NCI-H446 treated with DMSO at 0.1 percent for 48 hours (cell line): ENCODE measurements at regions not wholly inside any gene's neighbourhood (a gene's known extent, or its start where the extent isn't known, plus 50 kb on each side); places are given as distances from the start of the nearest gene placed in this dataset.

Experiments
- DNase-seq: peaks from one replicate; lab custom pipeline; 2025; lab: John Stamatoyannopoulos, UW

DNA sequence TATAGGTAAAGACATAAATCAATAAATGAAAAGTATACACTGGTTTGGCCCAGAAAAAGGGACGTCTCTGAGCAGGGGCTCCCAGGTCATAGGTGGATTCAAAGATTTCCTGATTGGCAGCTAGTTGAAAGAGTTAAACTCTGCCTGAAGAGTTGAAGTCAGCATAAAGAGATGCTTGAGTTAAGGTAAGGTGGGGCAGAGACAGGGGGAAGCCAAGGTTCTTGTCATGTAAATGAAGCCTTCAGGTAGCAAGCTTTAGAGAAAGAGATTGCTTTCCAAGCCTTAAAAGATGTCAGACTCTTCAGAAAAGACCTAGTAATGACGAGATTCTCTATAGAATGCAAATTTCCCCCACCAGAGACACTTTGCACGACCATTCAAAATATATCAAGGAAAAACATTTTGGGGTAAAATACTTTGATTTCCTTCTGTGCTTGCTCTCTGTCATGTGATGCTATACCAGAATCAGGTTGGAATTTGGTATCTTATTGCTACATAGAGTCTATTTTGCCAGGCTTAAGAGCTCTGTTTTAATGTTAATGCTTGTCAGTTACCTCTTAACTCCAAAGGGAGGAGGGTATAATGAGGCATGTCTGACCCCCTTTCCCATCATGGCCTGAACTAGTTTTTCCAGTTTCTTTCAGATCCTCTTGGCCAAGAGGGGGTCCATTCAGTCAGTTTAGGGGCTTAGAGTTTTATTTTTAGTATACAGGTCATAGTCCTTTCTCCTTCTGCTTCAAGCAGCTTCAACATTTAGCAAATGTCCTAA lies 429.6 kb downstream of the ADRA2A start:
- DNase-seq: no peak

DNA sequence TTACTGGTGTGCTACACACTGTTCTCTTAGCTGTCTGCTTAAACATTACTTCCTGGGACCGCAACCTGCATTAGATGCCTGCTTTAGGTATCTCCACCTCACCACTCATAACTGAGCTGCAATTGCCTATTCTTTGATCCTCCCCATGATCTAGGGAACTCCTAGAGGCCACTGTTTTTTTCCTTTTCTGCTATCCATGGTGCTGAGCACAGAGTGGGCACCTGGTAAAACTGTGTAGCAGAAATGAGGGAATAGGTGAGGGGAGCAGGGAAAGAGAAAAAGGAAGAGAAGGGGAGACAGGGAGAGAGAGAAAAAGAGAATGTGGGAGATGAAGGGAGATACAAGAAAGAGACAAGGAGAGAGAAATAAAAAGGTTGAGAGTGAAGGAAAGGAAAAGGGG lies 434.9 kb downstream of the ADRA2A start:
- no peak for DNase-seq

DNA sequence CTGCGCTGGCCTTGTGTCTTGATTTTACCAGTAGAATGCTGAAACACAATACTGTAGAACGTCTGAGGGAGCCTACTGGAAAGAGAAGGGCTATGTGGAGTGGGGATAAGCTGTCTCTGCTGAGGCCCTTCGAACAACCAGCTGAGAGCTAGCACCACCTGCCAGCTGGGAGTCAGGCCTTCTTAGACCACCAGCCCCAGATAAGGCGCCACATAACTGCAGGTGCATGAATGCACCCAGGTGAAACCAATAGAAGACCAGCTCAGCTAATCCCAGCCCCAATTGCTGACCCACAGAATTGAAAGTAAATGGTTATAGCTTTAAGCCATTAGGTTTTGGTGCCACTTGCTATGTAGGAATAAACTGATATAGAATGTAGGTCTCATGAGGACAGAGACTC lies 438.4 kb downstream of the ADRA2A start:
- no peak for DNase-seq

DNA sequence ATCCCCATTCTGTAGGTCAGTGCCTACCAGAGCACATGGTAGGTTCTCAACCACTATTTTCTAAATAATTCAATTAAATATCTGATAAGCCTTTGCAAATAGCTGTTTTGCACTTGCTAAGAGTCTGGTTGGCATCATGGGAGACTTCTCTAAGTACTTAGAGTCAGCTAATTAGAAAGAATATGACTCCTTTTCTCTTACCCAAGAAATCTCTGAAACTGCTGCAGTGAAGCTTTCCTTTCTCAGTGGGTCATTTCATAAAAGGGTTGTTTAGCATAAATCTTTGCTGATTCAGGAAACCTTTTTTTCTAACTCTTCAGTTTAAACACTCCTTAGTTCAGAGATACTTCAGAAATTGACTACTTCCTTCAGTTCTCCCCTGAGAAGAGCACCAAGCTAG lies 438.9 kb downstream of the ADRA2A start:
- no peak for DNase-seq

DNA sequence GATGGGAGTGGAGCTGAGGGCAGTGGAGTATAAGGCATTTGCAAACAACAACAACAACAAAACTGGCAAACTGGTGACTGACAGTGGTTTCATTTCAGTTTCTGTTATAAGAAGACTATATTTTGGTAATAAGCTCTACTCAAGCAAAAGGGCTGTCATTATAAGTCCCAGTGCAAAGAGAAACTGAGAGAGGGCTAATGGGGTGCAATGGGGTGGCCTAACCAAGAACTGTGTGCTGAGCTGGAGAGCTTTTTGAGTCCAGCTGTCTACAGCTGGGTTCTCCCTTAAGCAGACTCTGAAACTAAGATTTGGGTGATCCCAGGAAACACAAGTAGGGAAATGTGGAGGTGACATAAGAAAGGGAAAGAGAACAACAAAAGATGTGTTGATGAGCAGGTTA lies 439.3 kb downstream of the ADRA2A start:
- no peak for DNase-seq

DNA sequence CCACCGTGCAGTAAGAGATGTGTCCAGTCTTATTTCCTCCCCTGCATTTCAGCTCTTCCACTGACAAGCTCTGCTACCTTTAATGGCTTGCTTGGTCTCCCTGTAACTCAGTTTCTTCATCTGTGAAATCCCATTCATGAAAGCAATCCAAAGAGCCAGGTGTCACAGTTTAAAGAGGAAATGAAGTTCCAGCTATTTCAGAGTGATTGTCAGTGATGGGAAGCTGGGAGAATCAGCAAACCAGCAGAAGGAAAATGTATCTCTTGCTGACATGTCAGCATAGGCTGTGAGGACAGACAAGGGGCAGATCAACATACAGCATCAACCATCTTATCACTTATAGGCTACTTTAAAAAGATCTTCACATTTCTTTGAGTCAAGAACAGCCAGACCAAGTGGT lies 445.3 kb downstream of the ADRA2A start:
- DNase-seq: no peak

DNA sequence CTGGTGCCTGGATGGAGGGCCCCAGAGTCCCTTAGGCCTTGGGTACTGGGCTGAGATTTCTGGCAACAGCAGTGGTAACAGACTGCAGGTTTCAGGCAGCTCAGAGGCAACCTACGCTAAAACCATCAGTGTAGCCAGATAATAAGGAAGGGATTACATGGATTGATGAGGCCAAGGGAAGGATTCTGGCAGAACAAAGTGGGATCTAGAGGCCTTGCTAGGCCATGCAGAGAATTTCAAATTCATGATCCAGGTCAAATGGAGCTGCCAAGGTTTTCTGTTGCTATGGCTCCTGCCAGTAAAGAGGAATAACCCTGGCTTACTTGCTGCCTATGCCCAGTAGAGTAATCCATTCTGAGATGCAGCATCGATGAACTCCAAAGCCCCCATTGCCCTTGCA lies 445.7 kb downstream of the ADRA2A start:
- peak; percentile 80 for DNase-seq

DNA sequence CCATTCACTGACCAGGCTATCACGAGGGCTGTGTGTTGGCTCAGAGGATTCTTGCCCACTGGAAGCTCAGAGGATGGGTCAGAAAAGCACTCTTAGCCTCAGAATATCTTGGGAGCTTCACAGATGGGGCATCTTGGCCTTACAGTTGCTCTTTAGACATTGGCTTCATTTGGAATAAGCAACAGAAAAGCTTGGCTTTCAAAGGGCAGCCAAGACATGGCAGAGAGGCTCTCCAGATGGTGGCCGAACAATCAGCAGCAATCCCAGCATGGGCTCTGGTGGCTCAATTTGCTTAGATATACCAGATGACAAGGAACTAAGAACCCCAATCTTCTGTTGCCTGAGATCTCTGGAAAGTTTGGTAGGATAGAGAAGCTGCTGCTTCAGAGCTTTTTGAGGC lies 446.2 kb downstream of the ADRA2A start:
- no peak for DNase-seq

DNA sequence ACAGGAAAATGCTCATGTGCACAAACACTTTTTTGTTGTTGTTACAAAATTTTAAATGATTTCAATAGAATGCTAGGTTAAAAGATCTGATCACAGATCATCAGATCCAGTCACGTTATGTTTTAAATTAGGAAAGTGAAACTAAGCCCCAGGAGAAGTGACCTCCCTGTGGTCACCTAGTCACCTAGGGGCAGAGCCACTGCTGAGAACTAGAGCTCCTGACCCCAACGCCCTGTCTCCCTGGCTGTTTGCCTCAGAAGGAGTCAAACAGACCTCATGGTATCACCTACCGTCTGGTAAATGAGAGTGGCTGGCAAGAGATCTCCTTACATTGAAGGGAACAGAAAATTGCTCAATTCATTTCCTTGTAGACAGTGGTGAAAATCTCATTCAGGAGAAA lies 447.3 kb downstream of the ADRA2A start:
- no peak for DNase-seq

DNA sequence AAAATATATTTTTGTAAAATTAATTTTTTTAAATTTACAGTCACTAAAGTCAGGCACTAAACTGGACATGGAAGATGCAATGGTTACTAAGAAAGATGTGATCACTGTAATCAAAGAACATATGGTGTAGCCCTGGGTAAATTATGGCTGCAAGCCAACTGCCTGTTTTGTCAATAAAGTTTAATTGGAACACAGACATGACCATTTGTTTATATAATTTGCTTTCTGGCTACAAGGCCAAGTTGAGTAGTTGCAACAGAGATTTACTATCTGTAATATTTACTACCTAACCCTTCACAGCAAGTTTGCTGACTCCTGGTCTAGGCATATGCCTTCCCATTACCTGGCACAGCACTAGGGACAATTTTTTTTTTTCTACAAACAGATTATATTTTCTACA lies 448.9 kb downstream of the ADRA2A start:
- DNase-seq: peak; percentile 67

DNA sequence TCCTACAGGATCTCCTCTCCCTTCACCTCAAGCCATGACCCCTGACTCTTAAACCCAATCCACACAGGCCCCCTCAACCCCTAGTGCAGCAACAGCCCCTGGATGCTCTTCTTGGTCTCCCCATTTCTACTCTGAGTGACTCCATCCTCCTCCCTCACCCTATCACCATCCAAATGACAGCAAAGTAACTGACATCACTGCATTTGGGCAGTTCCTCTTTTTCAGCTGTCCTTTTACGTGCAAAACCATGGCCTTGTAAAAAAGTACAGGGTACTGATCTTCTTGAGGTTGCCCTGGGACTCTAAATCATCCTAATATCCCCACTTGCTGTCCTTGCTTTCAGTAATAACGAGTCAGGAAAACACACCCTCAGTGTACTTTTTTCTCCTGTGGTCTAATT lies 454.9 kb downstream of the ADRA2A start:
- no peak for DNase-seq

DNA sequence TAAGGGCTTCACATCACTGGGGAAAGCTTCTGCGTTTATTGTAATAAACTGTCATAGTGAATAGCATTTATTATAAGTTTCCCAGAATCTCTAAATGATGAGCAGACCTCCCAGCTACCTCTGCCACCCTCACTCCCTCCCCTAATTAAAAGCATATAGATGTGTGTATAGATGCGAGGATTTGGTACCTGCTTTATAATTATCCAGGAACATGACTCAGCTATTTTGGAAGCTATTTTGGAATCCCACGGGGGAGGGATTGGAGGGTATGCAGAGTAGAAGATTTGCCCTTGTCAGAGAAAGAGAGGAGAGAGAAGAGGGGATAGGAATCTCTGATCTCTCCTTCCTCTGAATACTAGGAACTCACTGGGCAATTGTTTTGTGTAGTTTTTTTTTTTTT lies 455.3 kb downstream of the ADRA2A start:
- no peak for DNase-seq

DNA sequence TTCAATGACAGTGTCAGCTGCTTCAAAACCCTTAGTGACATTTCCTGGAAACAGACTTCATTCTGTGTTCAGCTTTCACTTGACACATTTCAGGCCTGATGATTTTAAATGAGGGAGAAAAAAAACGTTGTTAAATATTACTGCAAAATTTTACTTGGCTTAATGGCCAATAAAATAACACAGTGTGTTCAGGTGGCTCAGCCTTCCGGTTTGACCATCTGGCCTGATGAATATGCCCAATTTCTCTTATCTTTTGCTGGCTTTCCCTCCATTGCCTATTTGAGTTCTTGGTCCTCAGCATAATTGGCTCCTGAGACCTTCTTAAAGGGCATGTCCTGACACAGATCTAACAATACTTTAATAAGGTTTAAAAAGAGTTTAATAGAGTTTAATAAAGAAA lies 462.4 kb downstream of the ADRA2A start:
- no peak for DNase-seq

DNA sequence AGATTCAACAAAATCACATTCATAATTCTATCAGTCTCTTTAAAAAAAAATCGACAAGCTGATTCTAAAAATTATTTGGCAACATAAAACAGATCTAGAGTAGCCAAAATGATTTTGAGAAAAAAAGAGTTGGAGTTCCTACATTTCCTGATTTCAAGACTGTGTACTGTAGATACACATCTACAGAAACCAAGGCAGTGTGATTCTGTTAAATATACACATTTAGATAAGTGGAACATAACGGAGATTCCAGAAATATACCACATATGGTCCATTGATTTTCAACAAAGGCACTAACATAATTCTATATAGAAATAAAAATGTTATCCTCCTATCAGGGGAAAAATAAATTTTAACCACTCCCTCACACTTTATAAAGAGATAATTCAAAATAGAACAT lies 467.0 kb downstream of the ADRA2A start:
- no peak for DNase-seq

DNA sequence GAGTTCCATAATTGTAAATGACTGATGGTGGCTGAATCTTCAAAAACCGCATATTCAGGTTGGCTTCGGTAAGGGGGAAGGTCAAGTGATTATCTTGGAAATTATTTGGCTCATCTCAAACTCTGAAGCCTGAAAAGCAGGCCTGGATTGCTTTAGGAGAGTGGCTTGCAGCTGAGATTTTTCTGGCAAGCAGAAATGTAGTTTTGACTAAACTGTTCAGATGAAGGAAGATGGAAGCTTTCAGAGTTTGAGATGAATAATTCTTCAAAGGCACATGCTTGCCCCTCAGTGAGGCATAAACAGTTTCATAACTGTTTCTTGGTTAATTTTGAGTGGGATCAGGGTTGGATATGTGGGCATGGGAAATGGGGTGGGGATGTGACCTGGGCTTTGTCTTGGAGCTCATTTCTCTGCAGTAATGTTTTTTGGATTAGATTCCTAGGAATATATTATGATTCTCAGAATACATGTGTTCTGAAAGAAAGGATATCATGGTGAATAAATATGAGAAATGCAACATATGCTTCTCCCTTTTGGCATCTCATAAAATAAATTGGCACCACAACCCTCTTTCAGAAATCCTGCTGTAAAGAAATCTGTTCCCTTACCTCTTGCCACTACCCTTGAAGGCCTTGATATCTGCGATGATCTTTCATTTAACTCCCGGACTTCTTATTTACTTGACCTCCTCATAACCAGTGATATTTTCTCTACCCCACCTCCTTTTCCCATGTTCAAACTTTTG lies 469.2 kb downstream of the ADRA2A start:
- peak; percentile 34 for DNase-seq

DNA sequence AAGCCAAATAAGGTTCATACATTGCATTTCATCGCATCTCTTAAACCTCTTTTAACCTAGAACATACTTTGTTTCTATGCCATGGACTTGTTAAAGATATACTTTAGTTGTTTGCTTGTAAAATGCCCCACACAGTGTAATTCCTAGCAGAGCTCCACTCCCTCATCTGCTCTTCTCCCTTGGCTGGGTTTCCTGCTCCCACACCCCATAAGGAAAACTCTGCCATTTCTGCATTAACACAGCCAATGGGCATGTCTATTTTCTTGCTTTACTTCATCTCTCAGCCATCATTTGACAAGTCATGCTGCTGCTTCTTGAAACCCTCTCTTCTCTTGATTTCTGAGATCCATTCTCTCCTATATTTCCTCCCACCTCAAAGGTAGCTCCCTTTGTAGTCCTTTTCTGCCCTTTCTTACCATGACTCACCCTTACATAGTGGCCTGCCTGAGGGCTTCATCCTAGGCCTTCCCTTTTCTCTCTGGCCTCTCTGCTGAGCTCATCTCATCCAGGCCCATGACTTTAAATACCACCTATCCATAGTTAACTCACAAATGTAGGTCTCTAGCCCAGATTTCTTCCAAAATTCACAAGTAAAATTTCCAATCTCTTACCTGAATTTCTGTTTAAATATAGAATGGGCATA lies 471.4 kb downstream of the ADRA2A start:
- DNase-seq: no peak

DNA sequence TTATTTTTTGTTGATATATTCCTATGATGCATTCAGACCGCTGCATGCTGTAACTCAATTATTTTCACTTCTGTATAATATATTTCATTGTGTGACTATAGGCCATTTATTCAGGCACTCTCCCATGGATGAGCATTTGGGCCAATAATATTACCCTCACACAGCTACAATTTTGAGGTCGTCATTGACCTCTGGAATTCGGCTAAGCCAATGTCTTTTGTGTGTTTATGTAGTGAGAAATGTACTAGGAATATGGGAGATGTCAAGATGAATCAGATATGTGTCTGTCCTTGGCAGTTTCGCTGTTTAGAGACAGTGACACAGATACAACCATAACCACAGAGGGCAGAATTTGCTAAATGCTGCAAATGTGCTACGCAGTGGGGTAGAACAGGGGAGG lies 474.2 kb downstream of the ADRA2A start:
- no peak for DNase-seq

DNA sequence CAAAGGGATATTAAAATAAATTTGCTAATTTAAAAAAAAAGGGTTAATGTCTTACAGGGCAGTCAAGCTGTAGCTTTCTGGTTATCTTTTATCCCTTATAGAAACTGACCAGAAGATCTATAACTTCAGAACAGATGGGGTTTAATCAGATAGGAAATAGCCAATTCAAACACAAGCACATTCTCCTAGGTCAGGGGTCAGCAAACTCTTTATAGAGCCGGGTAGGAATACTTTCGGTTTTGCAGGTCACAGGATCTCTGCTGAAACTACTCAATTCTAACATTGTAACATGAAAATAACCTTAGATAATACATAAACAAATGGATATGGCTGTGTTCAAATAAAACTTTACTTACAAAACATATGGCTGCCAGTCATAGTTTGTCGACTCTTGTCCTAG lies 479.8 kb downstream of the ADRA2A start:
- no peak for DNase-seq

DNA sequence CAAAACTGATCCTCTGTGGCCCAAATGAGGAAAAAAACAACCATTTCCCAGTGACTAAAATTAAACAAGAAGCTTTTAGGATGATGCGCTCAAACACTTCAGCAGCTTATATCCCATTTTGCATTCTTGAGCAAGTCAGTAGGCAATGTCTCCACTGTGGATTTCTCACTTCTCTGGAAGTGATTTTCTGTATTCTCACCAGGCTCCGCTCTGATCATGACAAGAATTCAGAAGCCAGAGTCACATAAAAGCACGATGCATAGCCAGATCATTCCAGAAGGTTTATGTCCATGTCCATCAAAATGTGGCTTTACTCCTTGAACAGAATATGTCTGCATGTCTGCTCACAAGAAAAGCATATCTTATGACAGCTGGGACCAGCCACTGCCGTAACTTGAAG lies 481.4 kb downstream of the ADRA2A start:
- no peak for DNase-seq

DNA sequence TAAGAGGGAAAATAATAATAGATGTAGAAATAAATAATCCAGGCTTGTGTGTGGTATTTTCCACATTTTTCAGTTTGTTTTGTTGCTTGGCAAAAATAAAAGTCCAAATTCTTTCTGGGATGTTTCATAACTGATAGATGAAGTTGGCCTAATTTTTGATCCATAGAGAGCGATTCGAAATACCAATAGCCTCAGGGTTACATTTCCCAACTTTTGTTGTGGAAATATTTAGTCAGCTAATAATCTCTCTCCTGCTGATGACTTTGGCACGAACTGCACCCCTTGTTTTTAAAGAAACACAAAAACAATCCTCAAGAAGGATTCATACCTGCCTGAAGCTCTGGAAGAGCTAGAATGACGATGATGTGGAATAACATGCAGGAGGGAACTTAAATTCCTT lies 483.2 kb downstream of the ADRA2A start:
- no peak for DNase-seq

DNA sequence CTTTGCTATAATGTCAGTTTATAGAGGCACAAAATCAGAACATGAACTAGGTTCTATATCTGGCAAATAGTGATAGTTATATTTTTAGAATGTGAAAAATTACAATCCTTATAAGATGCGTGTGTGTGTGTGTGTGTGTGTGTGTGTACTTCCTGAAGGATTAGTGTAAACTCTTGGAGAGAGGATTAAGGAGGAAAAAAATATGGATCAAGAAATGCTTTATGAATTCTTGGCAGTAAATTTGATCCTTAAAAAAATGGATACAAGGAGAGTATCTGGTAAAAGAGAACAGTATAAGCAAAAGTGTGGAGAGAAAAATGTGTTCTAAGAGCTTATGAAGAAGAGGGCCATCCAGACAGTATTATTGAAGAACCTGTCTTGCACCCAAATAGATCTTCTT lies 484.3 kb downstream of the ADRA2A start:
- no peak for DNase-seq

DNA sequence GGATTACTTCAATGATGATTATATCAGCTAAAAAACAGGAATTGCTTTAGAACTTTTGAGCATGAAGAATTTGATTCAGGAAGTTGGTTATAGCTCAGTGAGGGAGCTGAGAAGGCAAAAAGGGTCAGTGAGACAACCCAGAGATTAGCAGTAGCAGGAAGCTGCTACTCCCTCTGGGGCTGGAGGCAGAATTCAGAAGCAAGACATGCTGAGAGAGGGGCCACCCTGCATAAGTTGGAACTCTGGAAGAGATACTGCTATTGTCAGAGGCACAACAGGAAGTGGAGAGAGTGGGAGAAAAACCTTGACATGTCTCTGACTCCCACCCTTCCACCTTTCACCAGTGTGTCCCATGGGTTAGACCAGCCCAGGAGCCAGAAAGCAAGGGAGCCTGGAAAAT lies 488.7 kb downstream of the ADRA2A start:
- DNase-seq: no peak

DNA sequence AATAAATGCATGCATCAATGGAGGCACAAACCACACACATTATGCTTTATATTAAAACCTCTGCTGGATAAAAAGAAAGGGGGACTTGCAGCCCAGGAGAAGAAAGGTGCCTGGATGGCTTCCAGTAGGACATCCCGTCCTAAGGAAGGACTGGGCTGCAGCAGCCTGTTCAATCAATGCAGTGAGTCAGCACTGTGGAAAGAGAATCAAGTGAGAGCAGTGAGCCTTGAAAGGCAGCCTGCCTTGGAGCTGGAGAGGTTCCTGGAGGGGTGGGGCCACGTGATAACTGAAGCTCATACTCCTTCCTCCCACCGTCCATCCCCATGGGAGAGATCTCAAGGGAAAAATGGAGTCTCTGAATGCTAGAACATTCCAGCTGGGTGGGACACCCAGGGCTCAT lies 501.2 kb downstream of the ADRA2A start:
- DNase-seq: peak; percentile 53
